ENCODE measurements at regions not wholly inside any gene's neighbourhood (a gene's known extent, or its start where the extent isn't known, plus 50 kb on each side); places are given as distances from the start of the nearest gene placed in this dataset.
A peak's percentile ranks its signal among the peaks of the same experiment; 100 is the strongest.
"Not testable (repeated sequence)": the region's sequence is repeated elsewhere in the genome, so short reads cannot be mapped to it uniquely, and the experiment has no call there.

- not testable (repeated sequence) for DNase-seq
Measured at GRCh38 chr20:30164389-30164788, 1093.1 kb upstream of the DEFB115 start.

- DNase-seq, result no peak
Measured at GRCh38 chr20:30167540-30167939, 1089.9 kb upstream of the DEFB115 start.

GRCh38 chr20:30168025-30168799 lies 1089.3 kb upstream of the DEFB115 start:
- DNase-seq, result peak; percentile 35

- DNase-seq, result no peak
Measured at GRCh38 chr20:30168800-30169138, 1088.7 kb upstream of the DEFB115 start.

GRCh38 chr20:30175681-30176080 lies 1081.8 kb upstream of the DEFB115 start:
- no peak for DNase-seq

- DNase-seq, result not testable (repeated sequence)
Measured at GRCh38 chr20:30183124-30183523, 1074.3 kb upstream of the DEFB115 start.

GRCh38 chr20:30191785-30192184 lies 1065.7 kb upstream of the DEFB115 start:
- DNase-seq, result not testable (repeated sequence)

GRCh38 chr20:30234477-30234876 lies 1023.0 kb upstream of the DEFB115 start:
- not testable (repeated sequence) for DNase-seq

- DNase-seq, result not testable (repeated sequence)
Measured at GRCh38 chr20:30275073-30275472, 982.4 kb upstream of the DEFB115 start.

GRCh38 chr20:30281584-30282197 lies 975.8 kb upstream of the DEFB115 start:
- DNase-seq, result no peak

- peak; percentile 76 for DNase-seq
Measured at GRCh38 chr20:30283476-30284280, 973.8 kb upstream of the DEFB115 start.

GRCh38 chr20:30284281-30284905 lies 973.1 kb upstream of the DEFB115 start:
- no peak for DNase-seq

GRCh38 chr20:30285677-30286076 lies 971.8 kb upstream of the DEFB115 start:
- no peak for DNase-seq

GRCh38 chr20:30286157-30286556 lies 971.3 kb upstream of the DEFB115 start:
- DNase-seq, result no peak

- DNase-seq, result not testable (repeated sequence)
Measured at GRCh38 chr20:30287459-30287858, 970.0 kb upstream of the DEFB115 start.

GRCh38 chr20:30288346-30288745 lies 969.1 kb upstream of the DEFB115 start:
- no peak for DNase-seq

GRCh38 chr20:30289049-30289448 lies 968.4 kb upstream of the DEFB115 start:
- not testable (repeated sequence) for DNase-seq

GRCh38 chr20:30289711-30290141 lies 967.7 kb upstream of the DEFB115 start:
- not testable (repeated sequence) for DNase-seq

- not testable (repeated sequence) for DNase-seq
Measured at GRCh38 chr20:30290361-30291063, 967.0 kb upstream of the DEFB115 start.

GRCh38 chr20:30291064-30291379 lies 966.4 kb upstream of the DEFB115 start:
- not testable (repeated sequence) for DNase-seq

GRCh38 chr20:30291686-30292085 lies 965.8 kb upstream of the DEFB115 start:
- DNase-seq, result not testable (repeated sequence)

- not testable (repeated sequence) for DNase-seq
Measured at GRCh38 chr20:30295396-30295795, 962.1 kb upstream of the DEFB115 start.

GRCh38 chr20:30295967-30296366 lies 961.5 kb upstream of the DEFB115 start:
- DNase-seq, result not testable (repeated sequence)

Measured in activated CD4-positive, alpha-beta T cell treated with anti-CD3 and anti-CD28 coated beads for 1 hour (primary cell).